NB4 (cell line): ENCODE measurements at regions not wholly inside any gene's neighbourhood (a gene's known extent, or its start where the extent isn't known, plus 50 kb on each side); places are given as distances from the start of the nearest gene placed in this dataset.

ENCODE experiments used
- DNase-seq: peaks from one replicate; pipeline ENCODE4 v3.0.0; 2010; ENCODE audit warnings: low read depth
- H3K4me3 ChIP-seq: one replicate; pipeline ENCODE4 v1.5.1; 2011; ENCODE audit warnings: mild to moderate bottlenecking, low read depth, low read length, moderate library complexity
- MAX ChIP-seq: IDR thresholded peaks from 2 replicates; pipeline ENCODE4 v1.6.1; 2011; ENCODE audit warnings: low read depth, low read length
- MYC ChIP-seq: IDR thresholded peaks from 2 replicates; pipeline ENCODE4 v1.6.1; 2011; ENCODE audit warnings: low read depth, low read length
- POLR2A ChIP-seq: IDR thresholded peaks from 2 replicates; pipeline ENCODE4 v1.6.1; 2011; ENCODE audit warnings: mild to moderate bottlenecking; ENCODE audit not compliant: insufficient read length; ENCODE audit errors: extremely low read depth
- TF ChIP-seq, protein P1 (sequence below): IDR thresholded peaks from one replicate; pipeline ENCODE4 v1.5.1; 2012; ENCODE audit warnings: low read depth, low read length

GRCh38 chr20:4299773-4300172 lies 50.7 kb upstream of the ADRA1D start:
- TF ChIP-seq MYC: no peak
- TF ChIP-seq, protein P1, sequence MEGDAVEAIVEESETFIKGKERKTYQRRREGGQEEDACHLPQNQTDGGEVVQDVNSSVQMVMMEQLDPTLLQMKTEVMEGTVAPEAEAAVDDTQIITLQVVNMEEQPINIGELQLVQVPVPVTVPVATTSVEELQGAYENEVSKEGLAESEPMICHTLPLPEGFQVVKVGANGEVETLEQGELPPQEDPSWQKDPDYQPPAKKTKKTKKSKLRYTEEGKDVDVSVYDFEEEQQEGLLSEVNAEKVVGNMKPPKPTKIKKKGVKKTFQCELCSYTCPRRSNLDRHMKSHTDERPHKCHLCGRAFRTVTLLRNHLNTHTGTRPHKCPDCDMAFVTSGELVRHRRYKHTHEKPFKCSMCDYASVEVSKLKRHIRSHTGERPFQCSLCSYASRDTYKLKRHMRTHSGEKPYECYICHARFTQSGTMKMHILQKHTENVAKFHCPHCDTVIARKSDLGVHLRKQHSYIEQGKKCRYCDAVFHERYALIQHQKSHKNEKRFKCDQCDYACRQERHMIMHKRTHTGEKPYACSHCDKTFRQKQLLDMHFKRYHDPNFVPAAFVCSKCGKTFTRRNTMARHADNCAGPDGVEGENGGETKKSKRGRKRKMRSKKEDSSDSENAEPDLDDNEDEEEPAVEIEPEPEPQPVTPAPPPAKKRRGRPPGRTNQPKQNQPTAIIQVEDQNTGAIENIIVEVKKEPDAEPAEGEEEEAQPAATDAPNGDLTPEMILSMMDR: no peak
- TF ChIP-seq MAX: no peak
- no peak for TF ChIP-seq POLR2A
- H3K4me3 ChIP-seq: no peak overlapping the region
- no peak for DNase-seq

DNA sequence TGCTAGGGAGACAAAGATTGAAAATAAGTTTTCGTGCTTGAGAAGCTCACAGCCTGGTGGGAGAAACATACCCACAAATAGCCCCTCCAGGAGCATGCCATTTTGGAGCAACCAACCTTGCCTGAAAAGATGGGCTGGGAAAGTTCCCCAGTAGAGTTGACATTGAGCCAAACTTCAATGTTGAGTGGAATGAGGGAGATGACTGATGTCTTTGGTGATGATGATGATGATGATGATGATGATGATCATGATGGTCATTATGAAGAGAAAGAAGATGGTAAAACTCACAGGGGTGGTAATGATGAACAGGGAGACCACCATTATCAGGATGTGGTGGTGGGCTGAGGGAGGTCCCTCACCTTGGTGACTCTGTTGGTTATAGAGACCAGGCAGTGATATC lies 50.1 kb upstream of the ADRA1D start:
- H3K4me3 ChIP-seq: no peak overlapping the region
- TF ChIP-seq MYC (no peak), POLR2A (no peak), MAX (no peak)
- TF ChIP-seq, protein P1: no peak
- no peak for DNase-seq
